ENCODE measurements at regions not wholly inside any gene's neighbourhood (a gene's known extent, or its start where the extent isn't known, plus 50 kb on each side); places are given as distances from the start of the nearest gene placed in this dataset.
A peak's percentile ranks its signal among the peaks of the same experiment; 100 is the strongest.

DNA sequence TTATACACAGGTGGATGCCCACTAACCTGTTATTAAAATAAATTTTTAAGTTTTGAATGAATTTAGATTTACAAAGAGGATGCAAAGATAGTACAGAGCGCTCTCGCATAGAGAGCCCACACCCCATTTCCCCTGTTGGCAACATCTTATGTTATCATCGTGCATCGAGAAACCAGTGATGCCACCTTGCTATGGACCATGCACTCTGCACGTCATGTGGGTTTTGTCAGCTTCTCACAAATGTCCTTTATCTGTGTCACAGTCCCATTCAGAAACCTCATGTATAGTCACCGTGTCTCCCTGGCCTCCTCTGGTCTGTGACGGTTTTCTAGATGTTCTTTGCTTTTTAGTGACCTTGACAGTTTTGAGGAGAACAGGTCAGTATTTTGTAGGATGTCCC, 60.0 kb downstream of the ING1 start:
- DNase-seq, result no peak

DNA sequence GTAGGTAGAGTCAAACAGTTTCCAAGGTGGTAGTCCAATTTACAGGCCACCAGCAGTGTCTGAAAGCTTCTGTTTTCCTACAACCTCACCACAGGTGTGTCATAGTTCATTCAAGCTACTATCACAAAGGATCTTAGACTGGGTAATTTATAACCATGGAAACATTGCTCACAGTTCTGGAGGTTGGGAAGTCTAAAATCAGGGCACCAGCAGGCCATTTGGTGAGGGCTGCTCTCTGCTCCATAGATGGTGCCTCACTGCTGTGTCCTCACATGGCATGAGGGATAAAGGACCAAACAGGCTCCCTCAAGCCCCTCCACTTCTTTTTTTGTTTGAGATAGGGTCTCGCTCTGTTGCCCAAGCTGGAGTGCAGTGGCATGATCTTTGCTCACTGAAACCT, 60.6 kb downstream of the ING1 start:
- no peak for DNase-seq

DNA sequence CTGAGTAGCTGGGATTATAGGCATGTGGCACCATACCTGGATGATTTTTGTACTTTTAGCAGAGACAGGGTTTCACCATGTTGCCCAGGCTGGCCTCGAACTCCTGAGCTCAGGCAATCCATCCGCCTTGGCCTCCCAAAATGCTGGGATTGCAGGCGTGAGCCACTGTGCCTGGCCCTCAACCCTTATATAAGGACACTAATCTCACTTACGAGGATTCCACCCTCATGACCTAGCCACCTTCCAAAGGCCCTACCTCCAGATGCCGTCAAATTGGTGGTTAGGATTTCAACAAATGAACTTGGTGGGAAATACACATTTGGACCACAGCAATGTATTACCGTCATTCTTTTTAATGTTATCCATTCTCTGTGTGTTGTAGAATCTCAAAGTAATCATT, 61.0 kb downstream of the ING1 start:
- no peak for DNase-seq

DNA sequence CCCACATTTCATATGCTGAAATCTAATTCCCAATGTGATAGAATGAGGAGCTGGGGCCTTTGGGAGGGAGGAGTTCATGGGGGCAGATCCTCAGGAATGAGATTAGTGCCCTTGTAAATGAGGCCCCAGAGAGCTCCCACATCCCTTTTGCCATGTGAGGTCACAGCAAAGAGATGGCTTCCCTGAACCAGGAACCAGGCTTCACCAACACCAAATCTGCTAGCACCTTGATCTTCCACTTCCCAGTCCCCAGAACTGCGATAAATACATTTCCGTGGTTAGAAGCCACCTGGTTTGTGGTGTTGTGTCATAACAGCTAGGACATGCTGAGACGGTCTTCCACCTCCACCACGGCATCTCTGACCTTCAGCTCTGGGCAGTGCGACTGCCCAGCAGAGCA, 62.1 kb downstream of the ING1 start:
- DNase-seq, result no peak

DNA sequence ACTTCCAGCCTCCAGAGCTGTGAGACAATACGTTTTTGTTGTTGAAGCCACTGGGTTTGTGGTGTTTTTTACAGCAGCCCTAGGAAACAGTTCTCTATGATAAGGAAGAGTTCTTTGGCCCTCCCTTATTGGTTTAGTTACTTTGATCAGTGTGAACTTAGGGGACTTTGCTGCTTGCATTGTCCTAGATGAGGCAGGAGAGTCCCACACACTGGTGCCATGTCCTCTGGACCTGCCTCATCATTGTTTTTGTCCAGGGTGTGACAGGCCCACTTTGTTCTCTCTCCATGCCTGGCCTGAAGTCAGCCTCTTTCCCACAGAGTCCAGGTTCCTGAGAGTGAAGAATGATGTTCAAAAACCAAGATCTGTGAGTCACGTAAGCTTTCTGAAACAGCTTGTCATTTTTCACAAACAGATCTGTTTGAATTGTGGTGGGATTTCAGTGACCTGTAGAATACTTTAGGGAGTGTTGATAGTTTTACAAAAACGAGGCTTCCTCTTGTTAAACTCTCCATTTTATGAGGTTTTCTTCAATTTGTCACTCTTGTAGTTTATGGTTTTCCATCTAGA, 63.8 kb downstream of the ING1 start:
- DNase-seq, result no peak

DNA sequence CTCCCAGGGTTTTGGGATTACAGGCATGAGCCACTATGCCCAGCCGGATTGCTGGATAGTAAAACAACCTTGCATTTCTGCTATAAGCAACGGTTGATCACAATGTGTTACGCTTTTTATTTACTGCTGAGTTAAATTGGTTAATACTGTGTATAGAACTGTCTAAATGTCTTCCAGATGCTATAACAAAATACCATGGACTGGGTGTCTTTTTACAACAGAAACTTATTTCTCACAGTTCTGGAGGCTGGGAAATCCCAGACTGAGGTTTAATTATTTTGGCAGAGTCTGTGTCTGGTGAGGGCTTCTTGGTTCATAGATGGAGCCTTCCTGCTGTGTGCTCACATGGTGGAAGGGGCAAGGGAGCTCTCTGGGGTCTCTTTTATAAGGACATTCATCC, 65.5 kb downstream of the ING1 start:
- DNase-seq, result no peak

DNA sequence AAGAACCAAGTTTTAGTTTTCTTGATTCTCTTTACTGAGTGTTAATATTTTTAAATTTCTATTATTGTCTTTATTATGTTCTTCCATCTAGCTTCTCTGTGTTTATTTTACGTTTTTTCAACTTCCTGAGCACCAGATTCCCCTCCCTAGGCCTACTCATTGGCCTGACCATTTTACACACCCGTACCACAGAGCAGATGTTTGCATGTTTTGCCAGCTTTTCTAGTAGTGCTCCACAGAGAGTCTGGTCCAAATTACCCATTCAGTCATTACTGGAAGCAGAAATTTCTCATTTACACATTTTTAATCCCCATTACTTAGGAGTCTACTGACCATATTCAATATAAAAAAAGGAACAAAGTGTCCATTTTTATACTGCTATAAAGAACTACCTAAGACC, 66.9 kb downstream of the ING1 start:
- no peak for DNase-seq

DNA sequence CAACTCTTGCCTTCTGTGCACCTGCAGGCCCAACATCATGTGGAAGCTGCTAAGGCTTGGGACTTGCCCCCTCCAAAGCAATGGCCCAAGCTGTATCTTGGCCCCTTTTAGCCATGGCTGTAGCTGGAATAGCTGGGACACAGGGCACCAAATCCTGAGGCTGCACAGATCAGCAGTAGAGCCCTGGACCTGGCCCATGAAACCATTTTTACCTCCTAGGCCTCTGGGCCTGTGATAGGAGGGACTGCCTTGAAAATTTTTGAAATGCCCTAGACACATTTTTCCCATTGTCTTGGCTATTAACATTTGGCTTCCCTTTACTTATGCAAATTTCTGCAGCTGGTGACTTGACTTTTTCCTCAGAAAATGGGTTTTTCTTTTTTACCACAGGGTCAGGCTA, 68.7 kb downstream of the ING1 start:
- no peak for DNase-seq

DNA sequence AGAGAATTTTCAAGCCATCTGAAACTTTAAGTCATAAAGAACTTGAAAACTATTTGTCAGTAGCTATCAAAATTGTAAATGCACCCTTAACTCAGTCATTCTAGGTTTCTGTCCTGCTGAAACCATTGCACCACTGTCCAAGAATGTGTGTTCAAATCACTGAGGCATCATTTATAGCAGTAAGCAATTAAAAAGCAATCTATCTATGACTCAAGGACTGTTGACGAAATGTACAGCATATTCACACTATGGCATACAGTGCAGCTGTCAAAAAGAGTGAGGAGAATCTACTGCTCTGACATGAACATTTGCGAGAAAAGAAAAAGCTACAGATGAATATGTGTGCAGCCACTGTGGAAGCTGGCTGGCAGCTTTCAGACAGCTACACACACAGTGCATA, 71.2 kb downstream of the ING1 start:
- DNase-seq, result no peak

DNA sequence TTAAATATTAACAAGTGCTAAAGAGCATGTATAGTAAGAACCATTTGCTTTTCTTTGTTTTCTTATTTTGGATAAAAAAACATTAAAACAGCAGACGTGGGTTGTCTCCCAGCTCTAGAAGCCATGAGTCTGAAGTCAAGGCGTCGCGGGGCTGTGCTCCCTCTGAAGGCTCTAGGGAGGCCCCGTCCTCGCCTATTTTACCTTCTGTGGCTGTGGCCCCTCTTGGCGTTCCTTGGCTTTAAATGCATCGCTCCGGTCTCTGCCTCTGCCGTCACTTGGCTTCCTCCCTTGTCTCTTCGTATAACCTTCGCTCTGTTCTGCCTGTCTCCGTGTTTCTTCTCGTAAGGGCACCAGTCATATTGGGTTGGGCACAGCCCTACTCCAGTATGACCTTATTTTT, 75.3 kb downstream of the ING1 start:
- DNase-seq, result no peak

DNA sequence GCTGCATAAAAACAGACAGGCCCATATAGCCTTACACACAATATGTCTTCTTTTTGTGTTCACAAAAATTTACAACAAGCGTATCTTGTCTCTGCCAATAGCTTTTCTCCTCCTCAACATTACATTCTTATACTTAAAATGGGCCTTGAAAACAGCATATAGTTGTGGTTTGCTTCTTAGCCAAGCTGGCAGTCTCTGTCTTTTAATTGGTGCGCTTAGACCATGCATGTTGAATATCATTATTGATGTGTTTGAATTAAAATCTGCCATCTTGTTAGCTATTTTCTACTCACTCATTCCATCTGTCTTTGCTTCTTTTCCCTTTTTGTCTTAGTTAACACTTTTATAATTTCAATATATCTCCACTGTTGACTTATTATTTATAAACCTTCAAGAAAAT, 76.4 kb downstream of the ING1 start:
- no peak for DNase-seq

DNA sequence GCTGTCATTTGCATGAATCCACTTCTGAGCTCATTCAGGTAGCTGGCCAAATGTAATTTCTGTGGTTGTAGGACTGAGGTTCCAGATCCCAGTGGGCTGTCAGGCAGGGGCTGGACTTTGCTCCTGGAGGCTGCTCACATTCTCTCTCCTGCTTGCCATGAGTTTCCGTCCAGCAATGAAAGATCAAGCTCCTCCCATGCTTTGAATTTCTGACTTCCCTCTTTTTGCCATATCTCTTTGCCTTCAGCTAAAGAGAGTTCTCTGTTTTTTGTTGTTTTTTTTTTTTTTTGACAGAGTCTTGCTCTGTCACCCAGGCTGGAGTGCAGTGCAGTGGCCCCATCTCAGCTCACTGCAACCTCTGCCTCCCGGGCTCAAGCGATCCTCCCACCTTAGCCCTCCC, 76.9 kb downstream of the ING1 start:
- DNase-seq, result no peak

DNA sequence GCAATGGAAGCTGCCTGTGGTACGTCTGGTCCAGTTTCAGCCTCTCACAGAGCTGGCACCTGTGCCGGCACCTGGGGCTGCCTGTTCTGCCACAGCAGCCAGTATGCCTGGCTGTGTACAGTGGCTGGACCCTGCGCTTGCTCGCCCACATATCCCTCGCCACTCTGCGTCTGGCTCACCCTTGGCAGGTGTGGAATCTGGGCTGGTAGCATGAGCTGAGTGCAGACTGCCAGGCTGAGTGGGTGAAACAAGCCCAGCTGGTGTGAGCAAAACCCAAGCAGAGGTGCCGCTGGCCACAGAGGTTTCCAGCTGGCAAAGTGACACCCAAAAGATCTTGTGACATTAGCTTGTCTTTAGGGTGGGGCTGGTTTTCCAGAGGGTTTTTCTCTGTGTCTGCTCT, 80.7 kb downstream of the ING1 start:
- no peak for DNase-seq

DNA sequence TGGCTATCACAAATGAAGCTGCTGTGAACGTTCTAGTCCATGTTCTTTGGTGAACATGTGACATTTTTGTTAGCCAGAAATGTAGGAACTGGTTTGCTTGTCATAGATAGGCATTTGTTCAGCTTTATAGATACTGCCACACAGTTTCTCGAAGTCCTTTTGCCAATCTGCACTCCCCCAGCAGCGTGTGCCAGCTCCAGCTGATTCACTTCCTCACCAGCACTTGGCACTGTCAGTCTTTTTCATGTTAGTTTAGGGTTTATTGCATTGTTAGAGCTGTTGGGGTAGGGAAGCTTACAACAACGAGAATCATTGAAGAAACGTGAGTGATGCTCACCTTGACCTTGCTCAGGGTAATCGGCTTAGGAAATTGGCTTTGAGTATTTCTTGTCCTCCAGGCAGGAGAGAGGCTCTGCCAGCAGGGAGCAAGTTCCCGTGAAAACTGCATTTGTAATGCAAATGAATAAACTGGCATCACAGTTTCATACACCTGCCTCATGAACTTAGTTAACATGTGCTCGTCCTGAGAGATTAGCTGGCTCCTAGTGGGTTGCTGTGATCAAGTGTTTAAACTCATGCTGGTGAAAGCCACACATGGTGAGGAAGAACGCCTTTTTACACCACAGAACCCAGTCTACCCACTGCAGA, 83.9 kb downstream of the ING1 start:
- DNase-seq, result peak; percentile 97 to 98

DNA sequence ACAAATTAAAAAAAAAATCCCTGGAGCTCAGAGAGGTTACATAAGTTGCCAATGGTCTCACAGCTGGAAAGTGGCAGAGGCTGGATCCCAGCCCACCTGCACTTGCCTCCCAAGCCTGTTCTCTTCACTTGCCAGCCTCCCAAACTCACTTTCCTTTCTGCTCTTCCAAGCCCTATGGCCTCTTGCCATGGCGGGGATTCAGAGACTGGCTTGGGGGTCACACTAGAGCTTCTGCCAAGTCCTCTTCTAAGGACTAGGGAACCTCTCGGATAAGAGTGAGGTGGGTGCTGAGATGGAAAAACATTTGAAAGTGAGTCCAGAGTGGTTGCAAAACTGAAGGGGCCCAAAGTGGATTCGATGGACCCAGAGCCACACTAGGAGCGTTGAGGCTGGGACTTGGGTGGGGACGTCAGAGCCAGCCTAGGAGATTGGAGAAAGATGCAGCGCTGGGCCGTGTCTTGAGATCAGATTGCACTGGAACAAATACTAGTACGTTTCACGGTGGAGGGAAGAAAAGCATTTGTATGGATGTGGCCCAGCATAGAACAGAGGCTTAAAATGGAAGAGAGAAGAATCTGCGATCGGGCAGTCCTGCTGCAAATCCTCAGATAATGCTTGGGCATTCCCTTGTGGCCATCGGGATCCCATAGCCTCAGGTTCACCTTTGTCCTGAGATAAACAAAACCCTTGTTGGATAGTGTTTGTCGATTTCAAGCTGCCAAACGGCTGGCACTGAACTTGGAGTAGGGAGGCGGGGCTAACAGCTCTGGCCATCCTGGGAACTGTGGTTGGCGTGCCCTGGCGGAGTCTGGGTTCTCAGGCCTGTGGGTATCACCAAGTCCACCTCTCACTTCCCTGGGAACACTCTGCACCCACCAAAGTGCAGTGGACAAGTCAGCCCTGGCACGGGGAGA, 84.8 kb downstream of the ING1 start:
- peak in 1 of 2 experiments; percentile 24 for DNase-seq

DNA sequence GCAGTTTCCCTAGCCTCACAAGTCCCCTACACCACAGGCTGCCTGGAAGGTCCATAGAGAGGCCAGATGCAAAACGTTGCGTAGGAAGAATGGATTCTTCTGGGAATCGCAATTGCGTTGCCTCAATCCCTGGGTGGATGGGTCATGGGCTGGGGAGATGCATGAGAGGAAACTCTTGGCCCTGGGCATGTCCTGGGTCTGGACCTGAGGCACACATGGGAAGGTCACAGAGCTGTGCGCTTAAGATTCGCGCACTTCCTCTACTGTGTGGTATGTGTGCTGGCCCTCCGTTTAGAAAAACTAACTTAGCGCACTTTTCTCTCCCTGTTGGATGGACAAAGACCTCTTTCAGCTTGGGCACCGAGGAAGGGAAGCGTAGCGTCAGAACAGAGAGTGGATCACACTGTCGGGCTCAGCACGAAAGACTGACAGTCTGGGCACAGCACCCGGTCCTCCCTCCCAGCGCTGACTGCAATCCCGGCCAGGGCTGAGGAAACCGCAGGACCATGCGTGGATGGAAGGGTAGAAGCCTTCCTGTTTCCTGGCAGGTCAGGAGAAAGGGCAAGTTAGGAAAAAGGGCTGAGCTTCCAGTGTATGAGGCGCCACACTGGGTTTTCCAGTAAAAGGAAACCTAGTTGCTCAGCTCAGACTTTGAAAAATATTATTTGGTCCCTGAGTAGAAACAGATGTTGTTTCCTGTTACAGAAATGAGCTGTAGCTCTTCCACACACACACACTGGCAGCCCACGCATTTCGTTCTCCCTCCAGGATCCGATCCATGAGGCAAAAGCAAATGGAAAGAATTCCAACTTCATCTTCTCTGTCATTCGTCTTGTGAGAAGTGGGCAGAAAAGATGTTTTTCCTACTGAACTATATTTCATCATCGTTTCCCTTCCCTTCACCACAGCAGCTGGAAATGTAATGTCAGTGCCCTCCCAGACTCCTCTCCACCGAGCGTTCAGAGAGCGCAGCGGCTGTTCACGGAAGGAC, 86.0 kb downstream of the ING1 start:
- no peak for DNase-seq

DNA sequence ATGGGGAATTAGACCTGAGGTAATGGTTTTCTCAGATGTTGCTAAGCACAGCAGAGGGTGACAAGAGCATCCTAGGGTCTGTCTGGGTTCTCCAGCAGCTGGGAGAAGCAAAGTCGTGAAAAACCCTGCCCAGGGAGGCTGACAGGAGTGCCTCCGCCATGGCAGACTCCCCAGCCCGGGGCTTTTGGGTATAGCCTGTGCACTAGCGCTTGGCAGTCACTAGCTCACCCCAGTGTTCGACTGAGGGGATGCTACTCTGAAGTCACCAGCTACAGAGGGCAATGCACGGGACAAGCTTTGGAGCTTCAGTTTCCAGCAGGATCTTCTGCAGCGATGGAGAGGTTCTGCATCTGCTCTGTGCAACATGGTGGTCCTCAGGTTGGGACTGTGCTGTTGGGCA, 87.5 kb downstream of the ING1 start:
- DNase-seq, result peak in 1 of 2 experiments; percentile 54

DNA sequence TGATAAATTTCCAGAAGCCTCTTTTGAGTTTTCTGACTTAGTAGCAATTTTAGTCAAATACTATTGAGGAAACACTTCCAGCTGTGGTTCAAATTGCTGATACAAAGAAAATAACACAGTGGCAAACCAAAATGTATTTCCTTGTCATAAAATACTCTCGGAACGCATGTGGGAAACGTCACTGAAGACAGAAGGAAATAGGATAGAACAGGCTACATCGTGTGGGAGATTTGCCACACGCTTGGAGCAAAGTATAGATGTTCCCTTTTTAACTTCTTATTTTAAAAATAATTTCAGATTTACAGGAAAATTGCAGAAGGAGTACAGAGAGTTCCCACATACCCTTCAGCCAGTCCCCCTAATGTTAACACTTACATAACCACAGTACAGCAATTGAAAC, 88.8 kb downstream of the ING1 start:
- DNase-seq, result no peak

DNA sequence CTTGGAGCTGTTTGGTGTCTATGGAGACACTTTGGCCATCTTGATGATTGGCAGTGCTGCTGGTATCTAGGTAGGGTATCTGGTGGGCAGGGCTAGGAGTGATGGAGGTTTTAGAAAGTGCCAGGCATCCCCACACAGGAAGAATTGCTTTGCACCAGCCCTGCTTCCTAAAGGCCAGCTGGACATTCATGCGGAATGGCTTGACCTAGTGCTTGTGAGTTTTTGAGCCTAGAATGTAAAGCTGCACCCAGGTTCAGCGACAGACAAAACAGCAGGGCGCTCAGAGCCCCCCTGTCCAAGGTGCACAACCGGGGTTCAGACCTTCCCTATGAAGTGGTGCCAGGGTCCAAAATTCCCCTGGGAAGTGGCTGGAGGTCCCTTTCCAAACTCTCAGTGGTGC, 93.1 kb downstream of the ING1 start:
- DNase-seq, result no peak

DNA sequence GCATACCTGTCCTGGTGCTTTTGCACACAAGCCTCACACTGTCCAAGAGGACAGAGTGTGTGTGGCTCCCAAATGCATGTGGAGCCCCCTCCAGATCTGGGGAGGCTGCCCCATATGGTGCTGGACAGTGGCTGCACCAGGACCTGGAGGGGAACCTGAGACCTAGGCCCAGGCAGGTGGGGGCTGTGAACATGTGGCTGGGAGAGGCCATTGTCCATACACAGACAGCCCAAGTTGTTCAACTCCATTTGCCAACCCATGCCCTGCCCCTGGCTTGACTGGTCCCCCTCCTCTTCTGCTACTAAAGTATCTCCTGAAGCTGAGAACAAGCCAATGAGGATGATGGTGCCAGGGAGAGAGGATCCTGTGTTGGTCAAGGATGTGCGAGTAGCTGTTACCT, 94.0 kb downstream of the ING1 start:
- DNase-seq, result no peak

DNA sequence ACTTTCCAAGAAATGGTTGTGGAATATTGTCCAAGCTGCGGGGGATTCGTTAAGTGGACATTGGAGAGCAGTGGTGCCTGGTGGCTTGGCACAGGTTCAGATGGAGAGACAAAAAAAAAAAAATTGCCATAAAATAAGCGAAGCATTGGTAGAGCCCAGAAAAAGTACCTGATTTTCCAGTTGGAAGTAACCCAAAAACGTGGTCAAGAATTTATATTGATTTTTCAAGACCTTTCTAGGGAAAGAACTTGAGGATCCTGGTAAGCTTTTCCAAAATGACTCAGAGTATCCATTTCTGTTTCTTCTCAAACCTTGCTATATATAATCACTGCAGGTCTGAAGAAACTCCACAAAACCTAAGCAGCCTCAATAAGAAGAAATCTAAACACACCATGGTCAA, 94.6 kb downstream of the ING1 start:
- DNase-seq, result no peak

DNA sequence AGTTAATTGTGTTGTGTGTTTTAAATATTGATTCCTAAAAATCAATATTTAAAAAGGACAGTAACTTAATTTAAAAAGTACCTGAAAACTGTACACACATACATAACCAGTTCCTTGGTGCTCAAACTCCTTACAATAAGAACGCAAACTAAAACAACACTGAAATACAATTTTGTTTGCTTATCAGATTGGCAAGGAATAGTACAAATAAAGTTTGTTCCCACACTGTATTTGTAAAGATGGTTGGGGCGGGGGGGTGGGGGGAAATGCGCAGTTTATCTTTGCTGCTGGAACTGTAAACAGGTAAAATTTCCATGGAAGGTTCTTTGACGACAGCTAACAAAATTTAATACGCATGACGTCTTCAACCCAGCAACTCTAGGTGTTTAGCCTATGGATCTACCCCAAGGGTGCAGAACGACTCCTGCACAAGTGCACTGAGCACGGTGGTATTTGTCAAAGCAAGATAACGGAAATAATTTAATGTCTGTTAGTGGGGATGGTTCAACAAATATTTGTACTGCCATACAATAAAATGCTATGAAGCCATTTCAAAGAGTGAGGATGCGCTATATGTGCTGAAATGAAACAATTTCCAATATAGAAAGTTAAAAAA, 96.5 kb downstream of the ING1 start:
- no peak for DNase-seq

Data from NCI-H526 (cell line).